HUDEP-2 (cell line): ENCODE measurements at regions not wholly inside any gene's neighbourhood (a gene's known extent, or its start where the extent isn't known, plus 50 kb on each side); places are given as distances from the start of the nearest gene placed in this dataset.
"Not testable (repeated sequence)": the region's sequence is repeated elsewhere in the genome, so short reads cannot be mapped to it uniquely, and the experiment has no call there.

Experiments
- DNase-seq, 76 experiments: peaks; one replicate each; lab custom pipeline; 2025; ENCODE audit not compliant: unreplicated experiment in 76 of 76; lab: John Stamatoyannopoulos, UW

DNA sequence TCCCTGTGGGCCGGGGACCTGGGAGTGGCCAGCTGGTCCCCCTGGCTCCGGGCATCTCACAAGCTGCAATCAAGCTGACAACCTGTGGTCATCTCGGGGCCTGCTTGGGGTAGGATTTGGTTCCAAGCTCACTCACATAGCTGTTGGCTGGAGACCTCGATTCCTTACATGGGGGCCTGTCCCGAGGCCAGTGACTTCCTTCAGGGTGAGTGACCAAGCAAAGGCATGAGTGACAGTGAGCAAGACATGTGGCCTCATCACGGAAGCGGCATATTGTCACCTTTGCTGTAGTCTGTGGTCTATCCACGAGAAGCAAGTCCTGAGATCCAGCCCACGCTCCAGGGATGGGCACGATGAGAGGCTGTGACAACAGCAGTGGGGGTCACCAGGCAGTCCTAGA lies 131.4 kb upstream of the ID2 start:
- DNase-seq, result no peak

- DNase-seq, result no peak
Observed at GRCh38 chr2:8550937-8551621, 130.8 kb upstream of the ID2 start.

GRCh38 chr2:8551622-8552074 lies 130.2 kb upstream of the ID2 start:
- DNase-seq, result no peak

- DNase-seq, result no peak
Observed at GRCh38 chr2:8552293-8552801, 129.5 kb upstream of the ID2 start.

DNA sequence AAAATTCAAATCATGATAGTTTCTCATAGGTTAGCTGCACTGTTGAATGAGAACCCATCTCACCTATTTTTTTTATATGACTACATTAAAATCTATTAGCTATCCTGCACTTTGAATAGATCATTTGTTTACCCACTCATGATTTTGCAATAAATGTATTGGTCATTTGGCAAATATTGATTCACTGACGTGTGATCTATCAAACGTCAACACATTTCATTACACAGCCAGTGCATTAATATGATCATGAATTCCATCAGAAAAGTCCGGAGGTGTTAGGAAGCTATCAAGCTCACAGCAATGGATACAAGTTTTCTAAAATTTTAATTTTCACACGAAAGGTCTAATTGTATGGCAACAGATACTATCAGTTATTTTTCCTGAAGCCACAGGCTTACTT lies 128.2 kb upstream of the ID2 start:
- DNase-seq, result no peak

- DNase-seq, result no peak
Observed at GRCh38 chr2:8554296-8554806, 127.5 kb upstream of the ID2 start.

DNA sequence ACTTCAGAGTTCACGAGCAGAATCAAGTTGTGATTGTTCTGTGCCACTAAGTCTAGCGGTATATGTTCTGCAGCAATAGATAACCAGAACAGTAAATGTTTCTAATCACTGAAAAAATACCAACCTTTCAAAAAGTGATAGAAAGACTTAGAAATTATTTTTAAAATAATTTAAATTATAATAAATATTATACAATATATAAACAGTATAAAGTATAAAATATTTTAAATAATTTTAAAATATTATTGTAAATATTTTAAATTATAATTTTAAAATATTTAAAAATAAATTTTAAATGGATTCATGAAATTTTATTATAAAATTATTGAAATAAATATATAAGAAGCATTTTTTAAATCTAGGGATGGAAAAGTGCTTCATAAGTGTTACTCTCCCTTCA lies 126.3 kb upstream of the ID2 start:
- DNase-seq, result no peak

- no peak for DNase-seq
Observed at GRCh38 chr2:8558096-8558495, 123.8 kb upstream of the ID2 start.

- DNase-seq, result no peak
Observed at GRCh38 chr2:8558956-8559355, 122.9 kb upstream of the ID2 start.

GRCh38 chr2:8559805-8560204 lies 122.1 kb upstream of the ID2 start:
- DNase-seq, result no peak

DNA sequence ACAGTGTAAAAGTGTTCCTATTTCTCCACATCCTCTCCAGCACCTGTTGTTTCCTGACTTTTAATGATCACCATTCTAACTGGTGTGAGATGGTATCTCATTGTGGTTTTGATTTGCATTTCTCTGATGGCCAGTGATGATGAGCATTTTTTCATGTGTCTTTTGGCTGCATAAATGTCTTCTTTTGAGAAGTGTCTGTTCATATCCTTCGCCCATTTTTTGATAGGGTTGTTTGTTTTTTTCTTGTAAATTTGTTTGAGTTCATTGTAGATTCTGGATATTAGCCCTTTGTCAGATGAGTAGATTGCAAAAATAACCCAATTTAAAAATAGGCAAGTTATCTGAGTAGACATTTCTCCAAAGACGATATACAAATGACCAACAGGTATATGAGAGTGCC lies 120.2 kb upstream of the ID2 start:
- not testable (repeated sequence) for DNase-seq

DNA sequence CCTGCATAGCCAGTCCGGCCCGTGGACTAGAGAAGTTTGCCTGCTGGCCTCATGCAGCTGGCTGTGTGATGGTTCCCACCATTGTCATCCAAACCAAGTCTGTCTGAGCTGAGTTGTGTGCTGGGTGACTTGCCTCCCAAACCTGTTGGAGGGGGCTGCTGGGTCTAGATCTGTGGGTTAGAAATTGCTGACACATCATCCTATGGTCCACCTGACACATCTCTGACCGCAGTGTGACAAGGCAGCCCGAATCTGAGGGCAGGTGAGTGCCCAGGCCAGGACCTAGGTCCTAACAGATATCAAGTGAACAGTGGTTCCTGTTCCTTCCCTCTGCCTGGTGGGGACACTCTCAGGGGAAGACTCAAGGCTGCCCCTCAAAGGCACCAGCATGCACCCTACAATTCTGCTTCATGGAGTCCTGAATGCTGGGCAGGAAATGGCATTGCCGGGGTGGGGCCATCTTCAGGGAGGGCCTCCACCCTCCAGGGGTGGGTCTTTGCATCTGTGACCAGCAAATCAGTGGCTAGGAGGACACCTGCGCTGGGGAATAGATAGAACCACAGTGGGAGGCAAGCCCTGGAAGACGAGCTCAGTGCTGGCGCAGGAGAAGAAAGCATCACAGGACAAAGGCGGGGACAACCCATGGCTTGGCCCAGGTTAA lies 117.9 kb upstream of the ID2 start:
- no peak for DNase-seq

DNA sequence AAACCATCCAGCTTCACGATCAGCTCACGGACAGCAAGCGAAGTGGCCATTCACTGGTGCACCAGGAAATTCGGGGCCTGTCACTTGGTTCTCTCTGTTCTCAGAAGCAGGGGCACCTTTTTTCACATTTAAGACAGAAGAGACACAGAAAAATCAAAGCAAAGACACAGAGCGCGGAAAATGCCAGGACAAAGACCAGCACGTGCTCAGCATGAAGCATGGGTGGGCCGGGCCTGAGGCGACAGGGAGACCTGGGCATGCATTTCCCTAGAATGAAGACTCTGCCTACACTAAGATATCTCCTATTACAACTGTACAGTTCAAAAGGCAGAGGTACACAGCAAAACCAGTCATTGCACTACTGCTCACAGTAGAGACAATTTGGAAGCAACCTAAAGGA lies 117.4 kb upstream of the ID2 start:
- no peak for DNase-seq

DNA sequence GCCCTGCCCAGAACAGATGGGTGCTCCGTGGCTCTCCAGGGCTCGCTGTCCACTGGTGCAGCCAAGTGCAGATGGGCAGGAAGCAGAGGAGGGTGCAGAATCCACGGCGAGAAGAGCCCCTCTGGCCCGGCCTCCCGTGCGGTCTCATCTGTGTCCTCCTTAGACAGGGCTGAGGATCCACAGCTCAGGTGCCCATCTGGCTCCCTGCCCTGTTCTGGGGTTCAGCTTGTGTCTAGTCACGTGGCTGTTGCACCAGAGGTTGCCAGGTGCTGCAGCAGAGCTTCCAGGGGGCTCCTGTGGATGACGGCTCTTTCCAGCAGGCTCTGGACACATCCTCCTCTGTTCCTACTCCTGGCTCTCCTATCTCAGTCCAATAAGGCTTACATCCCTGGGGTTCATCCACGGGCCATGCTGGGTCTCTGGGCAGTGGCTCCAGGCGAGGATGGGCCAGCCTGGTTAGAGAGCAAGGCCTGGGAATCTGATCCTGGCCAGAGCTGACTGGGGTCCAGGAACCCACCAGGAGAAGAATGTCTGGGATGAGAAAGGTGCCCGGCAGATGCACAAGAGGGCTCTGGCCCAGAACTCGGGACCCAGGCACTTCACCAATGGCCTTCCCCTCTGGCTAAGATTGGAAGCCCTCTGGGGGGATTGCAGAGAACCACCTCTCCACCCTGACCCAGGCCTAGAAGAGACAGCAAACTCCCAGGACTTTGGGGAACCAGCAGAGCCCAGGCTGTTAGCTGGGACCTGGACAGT lies 116.3 kb upstream of the ID2 start:
- DNase-seq, result no peak

DNA sequence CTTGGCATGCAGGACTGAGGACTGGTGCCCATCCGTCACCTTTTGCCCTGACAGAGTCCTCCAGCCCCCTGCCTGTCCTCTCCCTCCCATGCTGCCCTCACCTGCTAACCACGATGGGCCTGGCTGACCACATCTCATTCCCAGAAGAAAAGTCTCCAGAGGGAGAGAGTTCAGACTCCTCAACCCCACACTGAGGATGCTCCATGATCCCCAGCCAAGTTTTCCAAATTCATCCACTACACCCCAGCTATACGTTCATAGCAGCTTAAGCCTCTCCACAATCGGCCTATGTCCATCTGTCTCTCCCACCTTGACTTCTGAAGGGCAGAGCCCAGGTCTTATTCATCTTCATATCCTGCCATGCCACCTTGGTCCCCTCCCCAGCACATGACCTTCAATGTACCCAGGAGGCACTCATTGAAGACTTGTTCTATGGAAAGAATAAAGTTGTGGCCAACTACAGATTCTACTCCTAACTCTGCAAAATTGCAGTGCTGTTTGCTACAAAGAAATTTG lies 115.6 kb upstream of the ID2 start:
- no peak for DNase-seq

- peak in 5 of 76 experiments; percentile 6 to 19 (median 11) for DNase-seq
Observed at GRCh38 chr2:8566774-8567468, 114.9 kb upstream of the ID2 start.

DNA sequence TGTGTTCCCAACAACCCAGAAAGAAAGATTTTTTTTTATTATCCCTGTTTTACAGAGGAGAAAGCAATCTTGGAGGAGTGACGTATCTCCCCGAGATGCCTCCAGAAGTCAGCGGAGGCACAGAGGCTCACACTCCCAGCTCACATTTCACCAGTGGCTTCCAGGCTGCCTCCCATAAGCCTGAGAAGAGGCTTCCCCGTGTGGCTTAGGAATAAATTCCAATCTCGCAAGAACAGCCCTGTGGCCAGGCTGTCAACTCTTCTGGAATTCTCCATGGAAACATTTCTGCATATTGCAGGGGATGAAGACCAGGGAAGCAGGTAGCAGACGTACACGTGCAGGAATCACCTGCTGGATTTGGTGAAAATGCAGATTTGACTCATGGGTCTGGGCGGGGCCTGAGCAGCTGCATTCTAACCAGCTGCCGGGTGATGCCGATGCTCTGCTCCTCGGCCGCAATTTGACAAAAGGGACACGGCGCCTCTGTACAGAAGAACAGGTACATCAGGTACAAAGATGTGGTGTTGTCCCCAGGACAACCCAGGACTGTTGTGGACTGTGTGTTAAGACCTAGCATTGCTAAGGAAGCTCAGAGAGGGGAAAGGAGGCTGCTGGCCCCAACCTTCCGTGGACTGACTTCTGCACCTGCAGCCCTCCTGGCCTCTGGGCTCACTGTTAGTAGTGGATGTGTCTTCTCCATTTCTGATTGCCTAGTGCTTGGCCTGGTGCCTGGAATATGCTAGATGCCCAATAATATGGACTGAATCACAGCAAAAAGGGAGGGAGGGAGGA lies 114.2 kb upstream of the ID2 start:
- DNase-seq, result no peak

DNA sequence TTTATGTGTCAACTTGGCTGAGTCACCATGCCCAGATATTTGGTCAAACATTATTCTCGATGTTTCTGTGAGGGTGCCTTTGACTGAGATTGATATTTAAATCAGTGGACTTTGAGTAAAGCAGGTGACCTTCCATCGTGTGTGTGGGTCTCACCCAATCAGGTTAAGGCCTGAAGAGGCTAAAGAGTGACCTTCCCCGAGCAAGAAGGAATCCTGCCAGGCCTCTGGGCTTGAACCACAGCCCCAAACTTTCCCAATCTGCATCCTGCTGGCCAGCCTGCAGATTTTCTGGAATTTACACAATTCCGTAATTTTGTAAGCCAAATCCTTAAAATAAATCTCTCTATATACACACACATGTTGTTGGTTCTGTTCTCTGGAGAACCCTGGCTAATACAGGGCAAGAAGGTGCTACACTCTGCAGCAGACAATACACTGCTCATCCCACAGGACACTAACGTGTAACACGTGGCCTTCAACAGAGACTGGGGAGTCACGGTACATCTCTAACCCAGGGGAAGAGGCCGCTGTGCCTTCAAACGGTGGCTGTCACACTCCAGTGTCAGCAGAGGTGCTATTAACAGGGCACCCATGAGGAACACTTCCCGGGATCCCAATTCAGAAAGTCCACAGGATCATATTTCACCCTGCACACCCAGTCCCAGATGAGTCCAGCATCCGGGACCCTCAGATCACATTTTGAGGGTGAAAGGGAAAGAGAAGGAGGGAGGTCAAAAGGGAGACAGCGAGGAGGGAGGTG lies 113.1 kb upstream of the ID2 start:
- DNase-seq, result no peak

DNA sequence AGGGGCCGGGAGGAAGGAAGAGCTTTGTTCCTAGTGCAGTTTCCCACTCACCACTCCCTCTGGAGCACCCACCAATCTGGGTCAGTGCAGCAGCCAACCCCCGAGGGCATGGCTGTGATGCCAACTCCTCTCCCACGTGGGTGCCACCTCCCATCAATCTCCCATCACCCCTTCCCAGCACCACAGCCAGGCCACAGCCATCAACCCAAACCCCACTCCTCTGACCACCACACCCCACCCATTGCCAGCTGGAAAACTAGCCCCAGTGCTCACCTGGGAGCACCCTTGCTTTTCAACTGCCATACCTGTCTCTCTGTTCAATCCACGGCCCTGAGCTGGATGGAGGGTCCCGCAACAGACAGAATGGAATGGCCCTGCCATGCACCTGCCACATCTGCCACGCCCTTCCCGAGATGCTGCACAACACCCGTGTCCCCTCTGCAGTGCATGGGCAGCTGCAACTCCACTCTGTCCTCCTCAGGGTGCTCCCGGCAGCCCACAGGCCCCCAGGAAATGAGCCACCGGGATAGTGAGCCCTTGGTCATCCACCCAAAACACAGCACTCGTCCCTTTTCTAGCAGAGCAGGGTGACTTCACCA lies 112.4 kb upstream of the ID2 start:
- no peak for DNase-seq
